Activated CD4-positive, alpha-beta memory T cell treated with anti-CD3 and anti-CD28 coated beads for 36 hours (primary cell): ENCODE measurements at regions not wholly inside any gene's neighbourhood (a gene's known extent, or its start where the extent isn't known, plus 50 kb on each side); places are given as distances from the start of the nearest gene placed in this dataset.
"Not testable (repeated sequence)": the region's sequence is repeated elsewhere in the genome, so short reads cannot be mapped to it uniquely, and the experiment has no call there.

Experiments used
- CTCF ChIA-PET: fragments of 350-600 bp; sonication (Branson Sonifier 250); formaldehyde crosslinking; loops from one replicate; lab custom pipeline; 2021; ENCODE audit warnings: antibody characterized with exemption, inconsistent platforms; lab: Charles Lee
- POLR2A ChIA-PET: fragments of 350-600 bp; sonication (Branson Sonifier 250); formaldehyde crosslinking; loops from one replicate; lab custom pipeline; 2021; ENCODE audit warnings: antibody characterized with exemption; lab: Charles Lee
- DNase-seq: peaks from one replicate; pipeline ENCODE4 v3.0.0-alpha.2; 2020
- H3K27ac Mint-ChIP-seq: one replicate; pipeline ENCODE4 v1.8.0; 2021; ENCODE audit warnings: mixed read lengths
- H3K27me3 Mint-ChIP-seq: one replicate; pipeline ENCODE4 v1.8.0; 2021; ENCODE audit warnings: mixed read lengths
- H3K36me3 Mint-ChIP-seq: one replicate; pipeline ENCODE4 v1.8.0; 2021; ENCODE audit warnings: mixed read lengths
- H3K4me1 Mint-ChIP-seq: one replicate; pipeline ENCODE4 v1.8.0; 2021; ENCODE audit warnings: low read depth, mixed read lengths
- H3K4me3 Mint-ChIP-seq: one replicate; pipeline ENCODE4 v1.8.0; 2021; ENCODE audit warnings: mild to moderate bottlenecking, mixed read lengths
- H3K9me3 Mint-ChIP-seq: one replicate; pipeline ENCODE4 v1.8.0; 2021; ENCODE audit warnings: mixed read lengths
- intact Hi-C: fragments of 100-400 bp; cut with micrococcal nuclease; formaldehyde crosslinking; loops from one replicate; pipeline ENCODE4 v1.15.1; 2023

DNA sequence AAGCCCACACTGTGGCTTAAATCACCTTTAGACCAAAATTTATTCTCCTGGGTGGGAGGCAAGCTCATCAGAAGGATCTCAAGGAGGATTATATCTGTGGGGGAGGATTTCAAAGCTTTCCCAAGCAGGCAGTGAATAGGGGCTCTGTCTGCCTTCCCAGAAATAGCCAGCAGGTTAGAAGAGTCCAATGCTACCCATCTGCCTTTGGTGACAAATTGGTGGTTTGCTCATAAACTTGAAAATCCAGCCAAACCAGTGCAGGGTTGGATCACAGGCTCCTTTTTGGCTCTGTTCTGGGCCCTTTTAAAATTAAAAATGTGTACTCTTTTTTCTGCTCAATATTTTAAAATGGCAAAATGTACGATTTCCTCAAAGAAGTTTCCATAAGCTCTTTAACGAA lies 118.9 kb upstream of the ZC3H11B start:
- H3K36me3 Mint-ChIP-seq, result peaks cover 5% of the 10 kb centered on the region
- H3K9me3 Mint-ChIP-seq, result peaks cover 21% of the 10 kb centered on the region
- no peak overlapping the region for H3K27ac Mint-ChIP-seq
- no peak overlapping the region for H3K4me3 Mint-ChIP-seq
- no peaks in the 10 kb centered on the region for H3K4me1 Mint-ChIP-seq
- H3K27me3 Mint-ChIP-seq, result no peaks in the 10 kb centered on the region
- ChIA-PET CTCF (no interaction called here), POLR2A (no interaction called here)
- DNase-seq, result no peak
- intact Hi-C loops, result no loop called here

DNA sequence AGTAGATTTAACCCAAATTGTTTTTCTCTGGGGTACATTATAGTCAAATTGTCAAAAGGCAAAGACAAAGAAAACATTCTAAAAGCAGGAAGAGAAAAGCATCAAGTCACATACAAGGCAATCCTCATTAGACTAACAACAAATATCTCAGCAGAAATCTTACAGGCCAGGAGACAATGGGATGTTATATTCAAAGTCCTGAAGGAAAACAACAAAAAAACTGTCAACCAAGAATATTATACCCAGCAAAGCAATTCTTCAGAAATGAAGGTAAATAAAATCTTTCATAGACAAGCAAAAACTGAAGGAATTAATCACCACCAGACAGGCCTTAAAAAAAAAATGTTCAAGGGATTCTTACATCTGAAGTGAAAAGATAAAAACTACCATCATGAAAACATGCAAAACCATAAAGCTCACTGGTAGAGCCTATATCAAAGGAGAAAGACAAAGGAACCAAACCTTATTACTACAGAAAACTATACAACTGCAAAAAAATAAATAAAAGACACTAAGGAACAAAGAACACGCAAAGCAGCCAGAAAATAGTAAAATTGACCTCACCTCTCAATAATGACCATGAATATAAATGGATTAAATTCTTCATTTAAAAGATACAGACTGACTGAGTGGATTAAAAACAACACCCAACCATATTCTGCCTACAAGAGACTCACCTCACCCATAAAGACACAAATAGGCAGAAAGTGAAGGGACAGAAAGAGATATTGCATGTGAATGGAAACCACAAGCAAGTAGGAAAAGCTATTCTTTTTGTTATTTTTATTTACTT lies 113.8 kb upstream of the ZC3H11B start:
- H3K36me3 Mint-ChIP-seq, result peaks cover 7% of the 10 kb centered on the region
- H3K27ac Mint-ChIP-seq, result no peak overlapping the region
- no peak for DNase-seq
- CTCF ChIA-PET, result no interaction called here
- H3K9me3 Mint-ChIP-seq, result peaks cover 38% of the 10 kb centered on the region
- no peaks in the 10 kb centered on the region for H3K27me3 Mint-ChIP-seq
- intact Hi-C loops, result no loop called here
- POLR2A ChIA-PET, result no interaction called here
- no peak overlapping the region for H3K4me3 Mint-ChIP-seq
- H3K4me1 Mint-ChIP-seq, result no peaks in the 10 kb centered on the region

DNA sequence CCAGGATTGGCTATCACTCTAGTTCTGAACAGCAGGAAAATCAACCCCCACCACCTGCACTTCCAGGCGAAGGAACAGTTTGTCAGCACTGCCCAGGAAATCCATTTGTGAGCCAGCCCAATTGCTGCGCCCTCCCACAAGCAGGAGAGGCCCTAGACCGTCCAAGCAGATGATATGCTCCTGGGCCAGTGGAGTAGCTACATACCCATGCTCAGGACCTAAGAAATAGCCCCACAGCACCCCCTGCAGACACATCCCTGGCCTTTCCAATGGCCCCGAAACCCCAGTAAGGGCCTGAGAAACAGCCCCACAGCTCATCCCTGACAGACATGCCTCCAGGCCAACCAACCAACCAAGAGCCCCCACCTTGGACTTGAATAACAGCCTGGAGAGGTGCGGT lies 111.5 kb upstream of the ZC3H11B start:
- ChIA-PET POLR2A (no interaction called here), CTCF (no interaction called here)
- H3K36me3 Mint-ChIP-seq, result peaks cover 7% of the 10 kb centered on the region
- intact Hi-C loops, result no loop called here
- no peak overlapping the region for H3K27ac Mint-ChIP-seq
- H3K9me3 Mint-ChIP-seq, result peaks cover 38% of the 10 kb centered on the region
- H3K27me3 Mint-ChIP-seq, result no peaks in the 10 kb centered on the region
- no peak for DNase-seq
- no peak overlapping the region for H3K4me3 Mint-ChIP-seq
- no peaks in the 10 kb centered on the region for H3K4me1 Mint-ChIP-seq

DNA sequence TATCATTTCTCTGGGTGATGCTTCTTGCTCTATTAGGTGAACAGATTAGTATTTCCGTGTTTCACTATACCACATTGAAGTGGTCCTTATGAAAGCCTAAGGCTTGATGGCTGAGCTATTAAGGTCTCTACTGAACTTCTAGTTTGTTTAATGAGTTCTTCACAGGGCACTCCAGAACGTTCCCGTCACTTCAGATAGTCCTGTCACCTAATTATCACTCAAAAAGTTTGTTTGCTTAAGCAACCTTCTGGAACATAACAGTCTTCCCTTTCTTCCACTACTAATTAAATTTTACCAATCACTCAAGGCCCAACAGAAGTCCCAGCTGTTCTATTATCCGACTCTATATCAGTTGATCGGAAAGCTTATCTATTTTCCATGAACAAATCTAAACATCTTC lies 104.6 kb upstream of the ZC3H11B start:
- Mint-ChIP-seq H3K27me3 (no peaks in the 10 kb centered on the region), H3K4me1 (no peaks in the 10 kb centered on the region), H3K27ac (no peak overlapping the region), H3K4me3 (no peak overlapping the region), H3K9me3 (no peaks in the 10 kb centered on the region), H3K36me3 (no peaks in the 10 kb centered on the region)
- intact Hi-C loops, result no loop called here
- no peak for DNase-seq
- CTCF ChIA-PET, result no interaction called here
- POLR2A ChIA-PET, result no interaction called here

DNA sequence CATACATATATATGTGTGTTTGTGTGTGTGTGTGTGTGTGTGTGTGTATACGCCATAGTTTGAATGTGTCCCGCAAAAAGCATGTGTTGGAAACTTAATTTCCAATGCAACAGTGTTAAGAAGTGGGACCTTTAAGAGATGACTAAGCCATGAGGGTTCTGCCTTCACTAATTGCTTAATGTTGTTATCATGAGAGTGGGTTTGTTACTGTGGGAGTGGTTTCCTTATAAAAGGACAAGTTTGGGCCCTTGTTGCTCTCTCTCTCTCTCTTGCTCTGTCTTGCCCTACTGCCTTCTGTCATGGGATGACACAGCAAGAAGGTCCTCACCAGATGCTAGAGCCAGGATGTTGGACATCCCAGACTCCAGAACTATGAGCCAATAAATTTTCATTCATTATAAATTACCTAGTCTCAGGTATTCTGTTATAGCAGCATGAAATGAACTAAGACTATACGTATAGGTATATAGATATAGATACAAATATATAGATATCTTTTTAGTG lies 103.8 kb upstream of the ZC3H11B start:
- H3K4me3 Mint-ChIP-seq, result no peak overlapping the region
- ChIA-PET POLR2A (no interaction called here), CTCF (no interaction called here)
- no peak for DNase-seq
- H3K27ac Mint-ChIP-seq, result no peak overlapping the region
- no peaks in the 10 kb centered on the region for H3K36me3 Mint-ChIP-seq
- intact Hi-C loops, result no loop called here
- no peaks in the 10 kb centered on the region for H3K9me3 Mint-ChIP-seq
- no peaks in the 10 kb centered on the region for H3K27me3 Mint-ChIP-seq
- no peaks in the 10 kb centered on the region for H3K4me1 Mint-ChIP-seq

DNA sequence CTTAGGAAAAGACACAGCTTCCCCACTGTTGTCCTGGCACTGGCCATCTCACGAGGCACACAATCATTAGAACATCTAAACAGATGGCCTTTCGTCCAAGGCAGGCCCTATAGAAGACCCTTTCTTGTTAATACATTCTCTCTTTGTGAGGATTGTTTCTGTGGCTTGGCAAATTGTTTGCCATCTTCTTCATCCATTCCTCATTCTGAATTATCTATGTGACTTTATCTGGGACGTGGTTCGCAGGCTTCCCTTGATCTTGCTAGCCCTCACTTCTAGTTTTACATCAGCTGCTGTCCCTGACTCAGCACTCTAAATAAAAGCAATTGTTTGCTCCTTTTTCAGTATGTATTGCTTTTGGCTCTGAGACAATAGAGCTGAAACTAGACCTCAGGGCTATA lies 101.1 kb upstream of the ZC3H11B start:
- POLR2A ChIA-PET, result no interaction called here
- no peak overlapping the region for H3K4me3 Mint-ChIP-seq
- intact Hi-C loops, result no loop called here
- CTCF ChIA-PET, result no interaction called here
- H3K4me1 Mint-ChIP-seq, result no peaks in the 10 kb centered on the region
- no peak for DNase-seq
- no peaks in the 10 kb centered on the region for H3K36me3 Mint-ChIP-seq
- H3K9me3 Mint-ChIP-seq, result no peaks in the 10 kb centered on the region
- no peak overlapping the region for H3K27ac Mint-ChIP-seq
- no peaks in the 10 kb centered on the region for H3K27me3 Mint-ChIP-seq

DNA sequence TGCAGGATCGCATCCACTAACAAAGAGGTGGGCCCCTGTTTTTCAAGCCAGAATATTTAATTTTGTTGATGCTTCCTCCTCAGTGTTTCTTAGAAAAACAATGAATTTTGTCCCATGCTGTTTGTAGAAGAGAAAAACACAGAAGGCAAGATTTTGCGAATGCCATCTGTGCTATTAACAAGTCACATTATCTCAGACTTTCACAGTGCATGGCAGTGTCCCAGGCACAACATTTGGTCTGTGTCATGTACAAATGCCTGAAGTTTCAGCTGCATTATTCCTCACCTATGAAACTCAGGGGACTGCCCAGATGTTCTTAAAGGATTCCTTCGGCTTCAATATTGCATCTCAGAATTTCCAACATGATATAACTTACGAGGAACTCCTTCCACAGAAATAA lies 99.6 kb upstream of the ZC3H11B start:
- ChIA-PET POLR2A (no interaction called here), CTCF (no interaction called here)
- Mint-ChIP-seq H3K27me3 (no peaks in the 10 kb centered on the region), H3K4me3 (no peak overlapping the region), H3K36me3 (no peaks in the 10 kb centered on the region), H3K27ac (no peak overlapping the region), H3K4me1 (no peaks in the 10 kb centered on the region), H3K9me3 (no peaks in the 10 kb centered on the region)
- DNase-seq, result no peak
- intact Hi-C loops, result no loop called here

DNA sequence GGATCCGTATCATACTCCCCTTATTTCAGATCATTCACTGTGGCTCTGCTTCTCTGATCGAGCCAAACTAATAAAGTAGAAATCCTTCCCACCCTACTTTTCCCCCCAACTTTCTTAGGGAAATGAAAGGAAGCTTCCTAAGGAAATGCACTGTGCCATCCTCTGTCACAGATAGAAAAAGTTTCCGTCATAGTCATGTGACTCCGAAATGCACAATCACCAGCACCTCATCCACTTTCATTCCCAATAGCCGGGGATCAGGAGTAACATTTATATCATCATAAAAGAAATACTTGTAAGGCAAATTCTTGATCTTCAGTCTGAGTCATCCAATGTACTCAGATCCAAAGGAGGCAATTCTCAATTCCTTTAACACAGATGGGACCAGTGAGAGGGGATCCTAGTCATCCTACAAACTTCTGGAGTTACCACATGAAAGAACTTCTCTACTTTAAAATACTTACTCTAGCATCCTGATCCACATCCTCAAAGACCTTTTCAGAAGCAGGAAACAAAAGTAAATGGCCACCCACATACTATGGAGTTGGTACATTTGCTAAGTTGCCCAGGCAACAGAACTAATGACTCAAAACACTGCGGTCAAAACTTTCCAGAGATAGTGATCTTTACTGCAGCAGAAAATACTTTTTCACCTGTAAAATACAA lies 97.8 kb upstream of the ZC3H11B start:
- DNase-seq, result no peak
- CTCF ChIA-PET, result interaction anchor here (0.6 kb wide), 1 partner anchor 304 kb away, joined by 3 read pairs; no protein-coding TSS in a partner anchor
- Mint-ChIP-seq H3K4me3 (no peak overlapping the region), H3K36me3 (no peaks in the 10 kb centered on the region), H3K27ac (no peak overlapping the region), H3K27me3 (no peaks in the 10 kb centered on the region), H3K9me3 (no peaks in the 10 kb centered on the region), H3K4me1 (no peaks in the 10 kb centered on the region)
- POLR2A ChIA-PET, result no interaction called here
- intact Hi-C loops, result no loop called here

DNA sequence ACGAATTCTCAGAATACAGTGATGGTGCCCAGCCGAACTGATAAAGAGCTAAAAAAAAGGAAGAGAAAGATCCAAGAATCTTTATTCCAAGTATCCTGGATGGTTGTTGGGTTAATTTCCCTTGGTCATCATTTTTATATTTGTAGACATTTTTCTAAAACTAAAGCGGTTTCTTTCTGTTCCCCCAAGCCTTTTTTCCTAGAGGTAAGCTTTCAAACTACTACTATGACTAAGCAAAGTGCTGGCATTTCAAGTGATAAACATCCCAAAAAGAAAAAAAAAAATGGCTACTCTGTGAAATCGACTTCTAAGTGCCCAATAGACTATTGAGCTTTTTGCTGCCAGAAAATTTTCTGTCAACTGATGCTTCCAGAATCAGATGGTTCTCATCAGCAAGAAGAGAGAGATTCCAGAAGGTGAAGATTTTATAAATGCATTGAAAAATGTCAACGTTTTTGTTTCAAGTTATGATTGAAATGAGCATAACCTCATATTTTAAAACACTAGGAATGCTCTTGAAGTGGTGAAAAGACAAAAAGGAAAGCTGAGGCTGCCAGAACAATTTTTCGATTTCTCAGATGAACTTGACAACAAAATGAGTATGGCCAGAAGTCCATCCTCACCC lies 96.1 kb upstream of the ZC3H11B start:
- Mint-ChIP-seq H3K27ac (no peak overlapping the region), H3K9me3 (no peaks in the 10 kb centered on the region)
- CTCF ChIA-PET, result no interaction called here

DNA sequence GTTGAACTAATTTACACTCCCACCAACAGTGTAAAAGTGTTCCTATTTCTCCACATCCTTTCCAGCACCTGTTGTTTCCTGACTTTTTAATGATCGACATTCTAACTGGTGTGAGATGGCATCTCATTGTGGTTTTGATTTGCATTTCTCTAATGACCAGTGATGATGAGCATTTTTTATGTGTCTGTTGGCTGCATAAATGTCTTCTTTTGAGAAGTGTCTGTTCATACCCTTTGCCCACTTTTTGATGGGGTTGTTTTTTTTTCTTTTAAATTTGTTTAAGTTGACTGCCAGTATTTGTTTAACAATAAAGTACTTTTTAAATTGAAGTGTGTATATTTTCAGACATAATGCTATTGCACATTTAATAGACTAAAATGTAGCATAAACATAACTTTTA lies 95.0 kb upstream of the ZC3H11B start:
- intact Hi-C loops, H3K4me1 Mint-ChIP-seq: not testable (repeated sequence)

More for the DNA sequence above, 96.1 kb upstream of the ZC3H11B start:
- Mint-ChIP-seq H3K36me3 (no peaks in the 10 kb centered on the region), H3K27me3 (no peaks in the 10 kb centered on the region), H3K4me1 (no peaks in the 10 kb centered on the region), H3K4me3 (no peak overlapping the region)
- DNase-seq, result no peak
- POLR2A ChIA-PET, result no interaction called here
- intact Hi-C loops, result no loop called here

DNA sequence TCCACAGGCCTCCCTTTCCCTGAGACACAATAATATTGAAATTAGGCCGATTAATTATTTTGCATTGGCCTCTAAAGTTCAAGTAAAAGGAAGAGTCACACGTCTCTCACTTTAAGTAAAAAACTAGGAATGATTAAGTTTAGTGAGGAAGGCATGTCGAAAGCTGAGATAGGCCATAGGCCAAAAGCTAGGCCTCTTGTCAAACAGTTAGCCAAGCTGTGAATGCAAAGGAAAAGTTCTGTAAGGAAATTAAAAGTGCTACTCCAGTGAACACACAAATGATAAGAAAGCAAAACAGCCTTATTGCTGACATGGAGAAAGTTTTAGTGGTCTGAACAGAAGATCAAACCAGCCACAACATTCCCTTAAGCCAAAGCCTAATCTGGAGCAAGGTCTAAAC lies 91.4 kb upstream of the ZC3H11B start:
- intact Hi-C loops, H3K4me3 Mint-ChIP-seq, CTCF ChIA-PET, H3K36me3 Mint-ChIP-seq, H3K4me1 Mint-ChIP-seq, POLR2A ChIA-PET, H3K27ac Mint-ChIP-seq, H3K27me3 Mint-ChIP-seq, H3K9me3 Mint-ChIP-seq, DNase-seq: not testable (repeated sequence)

More for the DNA sequence above, 95.0 kb upstream of the ZC3H11B start:
- H3K27me3 Mint-ChIP-seq, DNase-seq, CTCF ChIA-PET, POLR2A ChIA-PET, H3K9me3 Mint-ChIP-seq, H3K36me3 Mint-ChIP-seq, H3K27ac Mint-ChIP-seq, H3K4me3 Mint-ChIP-seq: not testable (repeated sequence)

DNA sequence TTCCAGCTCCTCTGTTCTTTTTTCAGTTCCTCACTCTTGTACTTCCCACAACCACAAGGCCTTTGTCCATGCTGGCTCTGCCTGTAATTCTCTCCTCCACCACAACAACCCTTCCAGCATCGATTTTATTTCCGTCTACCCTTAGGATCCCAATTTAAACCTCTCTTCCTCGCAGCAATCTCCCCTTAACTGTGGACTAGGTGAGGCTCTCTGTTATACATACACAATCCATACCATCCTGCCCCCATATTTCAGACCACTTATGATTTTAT lies 90.4 kb upstream of the ZC3H11B start:
- H3K9me3 Mint-ChIP-seq, result no peaks in the 10 kb centered on the region
- H3K27me3 Mint-ChIP-seq, result no peaks in the 10 kb centered on the region
- H3K4me3 Mint-ChIP-seq, result no peak overlapping the region
- intact Hi-C loops, result no loop called here
- H3K27ac Mint-ChIP-seq, result no peak overlapping the region
- POLR2A ChIA-PET, result no interaction called here
- no peaks in the 10 kb centered on the region for H3K4me1 Mint-ChIP-seq
- no peak for DNase-seq
- no peaks in the 10 kb centered on the region for H3K36me3 Mint-ChIP-seq
- CTCF ChIA-PET, result no interaction called here

DNA sequence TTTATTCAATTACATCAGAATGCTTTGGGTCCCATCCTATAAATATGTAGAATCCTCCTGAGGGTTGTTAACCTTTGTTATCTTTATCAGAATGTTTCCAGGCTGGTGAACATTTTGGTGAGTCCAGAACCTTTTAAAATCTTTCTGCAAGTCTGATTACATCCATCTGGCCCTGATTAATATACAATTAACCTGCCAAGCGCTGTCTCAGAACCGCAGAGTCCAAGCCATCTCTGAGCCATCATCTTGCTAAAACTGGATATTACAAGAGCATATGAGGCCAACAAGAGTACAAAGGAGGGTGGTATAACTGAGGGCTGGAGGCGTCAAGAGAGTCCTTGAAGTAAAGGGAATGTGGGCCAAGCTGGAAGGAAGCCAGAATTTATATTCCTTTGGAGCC lies 88.6 kb upstream of the ZC3H11B start:
- intact Hi-C loops, result no loop called here
- Mint-ChIP-seq H3K27ac (no peak overlapping the region), H3K4me1 (no peaks in the 10 kb centered on the region), H3K9me3 (no peaks in the 10 kb centered on the region), H3K4me3 (no peak overlapping the region), H3K27me3 (no peaks in the 10 kb centered on the region), H3K36me3 (no peaks in the 10 kb centered on the region)
- DNase-seq, result no peak
- POLR2A ChIA-PET, result no interaction called here
- CTCF ChIA-PET, result no interaction called here
